GM20000 (cell line): ENCODE measurements at regions not wholly inside any gene's neighbourhood (a gene's known extent, or its start where the extent isn't known, plus 50 kb on each side); places are given as distances from the start of the nearest gene placed in this dataset.

ENCODE experiments used
- DNase-seq: peaks from one replicate; pipeline ENCODE4 v3.0.0; 2012; ENCODE audit warnings: low spot score
- TF ChIP-seq, protein P1 (sequence below): IDR thresholded peaks from 2 replicates; pipeline ENCODE4 v1.5.1; 2012; ENCODE audit warnings: mild to moderate bottlenecking, control low read depth; ENCODE audit errors: extremely low read depth, missing control alignments

DNA sequence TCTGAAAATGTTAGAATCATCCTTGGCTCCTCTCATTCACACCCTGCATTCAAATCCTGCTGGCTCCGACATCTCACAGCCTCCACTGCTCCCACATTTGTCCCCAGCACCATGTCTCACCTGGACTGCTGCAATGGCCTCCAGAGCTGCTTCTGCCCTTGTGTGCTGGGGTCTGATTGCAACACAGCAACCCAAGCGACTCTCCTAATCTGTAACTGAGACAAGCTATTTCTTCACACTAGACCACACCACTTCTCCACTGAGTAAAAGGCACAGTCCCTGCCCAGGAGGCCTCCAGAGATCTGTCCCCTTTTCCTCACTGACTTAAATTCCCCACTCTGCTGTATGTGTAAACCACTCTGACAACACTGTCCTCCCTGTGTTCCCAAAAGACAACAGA lies 151.1 kb upstream of the TAS2R1 start:
- DNase-seq = no peak
- TF ChIP-seq, protein P1, sequence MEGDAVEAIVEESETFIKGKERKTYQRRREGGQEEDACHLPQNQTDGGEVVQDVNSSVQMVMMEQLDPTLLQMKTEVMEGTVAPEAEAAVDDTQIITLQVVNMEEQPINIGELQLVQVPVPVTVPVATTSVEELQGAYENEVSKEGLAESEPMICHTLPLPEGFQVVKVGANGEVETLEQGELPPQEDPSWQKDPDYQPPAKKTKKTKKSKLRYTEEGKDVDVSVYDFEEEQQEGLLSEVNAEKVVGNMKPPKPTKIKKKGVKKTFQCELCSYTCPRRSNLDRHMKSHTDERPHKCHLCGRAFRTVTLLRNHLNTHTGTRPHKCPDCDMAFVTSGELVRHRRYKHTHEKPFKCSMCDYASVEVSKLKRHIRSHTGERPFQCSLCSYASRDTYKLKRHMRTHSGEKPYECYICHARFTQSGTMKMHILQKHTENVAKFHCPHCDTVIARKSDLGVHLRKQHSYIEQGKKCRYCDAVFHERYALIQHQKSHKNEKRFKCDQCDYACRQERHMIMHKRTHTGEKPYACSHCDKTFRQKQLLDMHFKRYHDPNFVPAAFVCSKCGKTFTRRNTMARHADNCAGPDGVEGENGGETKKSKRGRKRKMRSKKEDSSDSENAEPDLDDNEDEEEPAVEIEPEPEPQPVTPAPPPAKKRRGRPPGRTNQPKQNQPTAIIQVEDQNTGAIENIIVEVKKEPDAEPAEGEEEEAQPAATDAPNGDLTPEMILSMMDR = no peak

DNA sequence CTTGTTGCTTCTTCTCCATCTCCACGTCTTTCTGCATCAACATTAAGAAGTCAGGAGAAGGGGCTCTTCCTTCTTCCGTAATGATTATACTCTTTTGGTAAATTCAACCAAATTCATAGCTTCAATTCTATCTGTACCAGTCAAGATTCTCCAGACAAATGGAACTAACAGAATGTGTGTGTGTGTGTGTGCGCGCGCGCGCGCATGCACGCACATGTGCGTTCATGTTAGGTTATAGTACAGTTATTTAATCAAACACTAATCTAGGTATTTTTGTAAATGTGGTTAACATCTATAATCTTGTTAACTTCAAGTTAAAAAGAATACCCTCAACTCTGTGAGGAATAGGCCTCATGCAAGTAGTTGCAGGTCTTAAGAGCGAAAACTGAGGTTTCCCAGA lies 150.3 kb upstream of the TAS2R1 start:
- no peak for DNase-seq
- TF ChIP-seq, protein P1 = no peak

DNA sequence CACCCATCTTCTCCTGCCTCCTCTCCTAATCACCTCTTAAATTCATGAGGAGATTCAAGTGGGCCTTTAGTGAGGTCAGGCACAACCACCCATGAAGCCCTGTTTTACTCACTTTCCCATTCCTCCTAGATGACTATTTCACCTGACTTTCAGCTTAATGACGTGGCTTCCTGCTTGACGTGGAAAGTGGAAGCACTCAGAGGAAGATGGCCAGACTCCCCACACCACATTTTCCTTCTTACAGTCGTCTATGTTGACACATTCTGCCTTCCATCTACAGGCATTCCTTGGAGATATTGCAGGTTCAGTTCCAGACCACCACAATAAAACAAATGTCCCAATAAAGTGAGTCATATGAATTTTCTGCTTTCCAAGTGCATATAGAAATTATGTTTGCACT lies 146.4 kb upstream of the TAS2R1 start:
- TF ChIP-seq, protein P1 = no peak
- no peak for DNase-seq

DNA sequence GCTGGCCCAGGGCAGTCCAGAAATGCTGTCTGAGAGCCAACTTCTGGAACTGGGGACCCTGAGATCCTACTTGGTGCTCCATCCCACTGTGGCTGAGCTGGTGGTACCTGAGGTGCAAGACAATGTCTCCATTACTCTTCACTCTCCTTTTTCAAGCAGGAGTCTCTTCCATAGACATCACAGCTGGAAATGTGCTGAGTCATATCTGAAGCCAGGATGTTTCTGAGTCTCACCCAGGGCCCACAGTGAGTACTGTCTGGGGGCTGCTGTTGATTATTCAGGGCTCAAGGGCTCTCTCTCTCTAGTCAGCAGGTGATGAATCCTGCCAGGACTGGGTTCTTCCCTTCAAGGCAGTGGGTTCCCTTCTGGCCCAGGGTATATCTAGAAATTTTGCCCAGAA lies 145.2 kb upstream of the TAS2R1 start:
- DNase-seq = no peak
- TF ChIP-seq, protein P1 = no peak

DNA sequence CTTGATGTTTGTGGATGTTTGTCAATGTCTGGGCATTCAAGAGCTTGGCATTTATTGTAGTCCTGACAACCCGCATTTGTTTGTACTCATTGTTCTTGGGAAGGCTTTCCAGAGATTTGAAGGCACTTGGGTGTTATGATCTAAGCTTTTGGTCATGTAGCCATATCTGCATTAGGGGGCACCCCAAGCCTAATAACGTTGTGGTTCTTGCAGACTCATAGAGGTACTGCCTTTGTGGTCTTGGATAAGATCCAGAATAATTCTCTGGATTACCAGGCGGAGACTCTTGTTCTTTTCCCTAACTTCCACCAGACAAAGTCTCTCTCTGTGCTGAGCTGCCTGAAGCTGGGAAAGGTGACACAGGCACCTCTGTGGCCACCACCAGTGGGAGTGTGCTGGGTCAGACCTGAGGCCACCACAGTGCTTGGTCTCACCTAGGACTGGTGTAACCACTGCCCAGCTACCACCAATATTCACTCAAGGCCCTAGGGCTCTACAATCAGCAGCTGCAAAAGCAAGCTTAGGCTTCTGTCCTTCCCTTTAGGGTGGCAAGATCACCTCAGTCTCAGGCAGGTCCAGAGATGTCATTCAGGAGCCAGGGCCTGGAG lies 144.4 kb upstream of the TAS2R1 start:
- TF ChIP-seq, protein P1 = no peak
- no peak for DNase-seq

DNA sequence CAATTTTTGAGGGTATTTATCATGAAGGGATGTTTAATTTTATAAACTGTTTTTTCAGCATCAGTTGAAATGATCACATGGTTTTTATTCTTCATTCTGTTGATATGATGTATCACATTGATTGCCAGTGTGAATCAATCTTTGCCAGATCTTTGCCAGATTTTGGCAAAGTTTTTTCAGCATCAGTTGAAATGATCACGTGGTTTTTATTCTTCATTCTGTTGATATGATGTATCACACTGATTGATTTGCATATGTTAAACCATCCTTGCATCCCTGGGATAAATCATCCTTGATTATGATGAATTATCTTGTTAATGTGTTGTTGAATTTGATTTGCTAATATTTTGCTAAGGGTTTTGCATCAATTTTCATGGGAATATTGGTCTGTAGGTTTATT lies 140.9 kb upstream of the TAS2R1 start:
- DNase-seq = no peak
- TF ChIP-seq, protein P1 = no peak

DNA sequence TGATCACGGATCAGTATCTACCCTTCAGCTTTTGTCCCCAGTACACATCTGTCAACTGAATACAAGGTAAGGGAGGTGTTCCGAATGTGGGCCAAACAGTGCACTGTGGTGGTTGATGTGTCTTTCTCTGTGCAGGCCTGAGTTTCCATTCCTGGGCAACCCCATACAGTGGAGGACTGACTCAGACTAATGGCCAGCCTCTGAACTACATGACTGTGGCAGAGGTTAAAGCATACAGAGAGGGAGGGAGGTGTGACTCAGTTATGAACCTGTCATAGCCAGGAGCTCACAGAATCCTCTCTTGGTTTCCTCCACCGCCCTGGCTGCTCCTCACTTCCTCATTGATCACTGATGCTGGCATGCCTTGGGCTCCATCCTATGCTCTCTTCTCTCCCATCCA lies 136.4 kb upstream of the TAS2R1 start:
- no peak for DNase-seq
- TF ChIP-seq, protein P1 = no peak
